Naive thymus-derived CD8-positive, alpha-beta T cell (primary cell): ENCODE measurements at regions not wholly inside any gene's neighbourhood (a gene's known extent, or its start where the extent isn't known, plus 50 kb on each side); places are given as distances from the start of the nearest gene placed in this dataset.

Experiments used
- ATAC-seq, 2 donors: fragments of 150-1000 bp; cut with Tn5 transposase in 1 of 2; sonication (Bioruptor Pico), chemical (Tn5 transposase) in 1 of 2; 1 replicate in 1 of 2; 2 replicates in 1 of 2; pipeline ENCODE4 v1.10.0; 2021; ENCODE audit warnings: mild to moderate bottlenecking in 2 of 2, moderate library complexity in 2 of 2
- POLR2A ChIA-PET: fragments of 350-600 bp; sonication (Branson Sonifier 250); formaldehyde crosslinking; loops from one replicate; lab custom pipeline; 2021; ENCODE audit warnings: antibody characterized with exemption; lab: Charles Lee
- DNase-seq, 10 donors: peaks; one replicate each; pipeline versions ENCODE4 v3.0.0 to v3.0.0-alpha.2; 2020 to 2022
- H3K27ac Mint-ChIP-seq, 10 donors: one replicate each; pipeline ENCODE4 v1.8.0; 2020 to 2022; ENCODE audit warnings: mild to moderate bottlenecking in 10 of 10, mixed read lengths in 10 of 10, moderate library complexity in 4 of 10, inconsistent platforms in 1 of 10
- H3K27me3 Mint-ChIP-seq, 5 donors: one replicate each; pipeline ENCODE4 v1.8.0; 2021 to 2022; ENCODE audit warnings: mixed read lengths in 5 of 5
- H3K36me3 Mint-ChIP-seq, 3 donors: one replicate each; pipeline ENCODE4 v1.8.0; 2020 to 2022; ENCODE audit warnings: mixed read lengths in 3 of 3, mild to moderate bottlenecking in 2 of 3, inconsistent platforms in 1 of 3
- H3K4me1 Mint-ChIP-seq, 4 donors: one replicate each; pipeline ENCODE4 v1.8.0; 2021 to 2022; ENCODE audit warnings: mixed read lengths in 4 of 4
- H3K4me3 Mint-ChIP-seq, 10 donors: one replicate each; pipeline ENCODE4 v1.8.0; 2020 to 2022; ENCODE audit warnings: mild to moderate bottlenecking in 10 of 10, mixed read lengths in 10 of 10, moderate library complexity in 6 of 10, inconsistent platforms in 1 of 10
- H3K9me3 Mint-ChIP-seq, 9 donors: one replicate each; pipeline ENCODE4 v1.8.0; 2020 to 2022; ENCODE audit warnings: mixed read lengths in 9 of 9, mild to moderate bottlenecking in 3 of 9, inconsistent platforms in 1 of 9, moderate library complexity in 1 of 9

GRCh38 chr9:95724253-95724991, 151.1 kb upstream of the ERCC6L2 start:
- peak; percentile 89 to 91 for ATAC-seq
- Mint-ChIP-seq H3K27ac (peak overlapping the region; percentile 51 to 94 (median 76)), H3K4me1 (peaks cover 25 to 57% (median 48%) of the 10 kb centered on the region in 4 donors), H3K27me3 (peaks cover 0 to 3% (median 0%) of the 10 kb centered on the region in 5 donors), H3K9me3 (peaks cover 7 to 18% (median 16%) of the 10 kb centered on the region in 9 donors), H3K36me3 (peaks cover 0 to 4% (median 0%) of the 10 kb centered on the region in 3 donors), H3K4me3 (peak overlapping the region; percentile 24 to 67 (median 54))
- peak; percentile 30 to 94 (median 79) for DNase-seq
- POLR2A ChIA-PET, result interaction anchor here (1.3 kb wide), 1 partner anchor 215 kb away, joined by 3 read pairs; no protein-coding TSS in a partner anchor

GRCh38 chr9:95722141-95722540, 153.3 kb upstream of the ERCC6L2 start:
- POLR2A ChIA-PET, result no interaction called here
- H3K27ac Mint-ChIP-seq, result peak overlapping the region in 1 of 10 donors; percentile 71
- H3K9me3 Mint-ChIP-seq, result peaks cover 7 to 26% (median 18%) of the 10 kb centered on the region in 9 donors

GRCh38 chr9:95721061-95721531, 154.4 kb upstream of the ERCC6L2 start:
- POLR2A ChIA-PET, result no interaction called here
- Mint-ChIP-seq H3K27ac (no peak overlapping the region), H3K4me1 (peaks cover 18 to 47% (median 38%) of the 10 kb centered on the region in 4 donors), H3K27me3 (peaks cover 0 to 8% (median 3%) of the 10 kb centered on the region in 5 donors), H3K9me3 (peaks cover 7 to 31% (median 19%) of the 10 kb centered on the region in 9 donors), H3K4me3 (no peak overlapping the region), H3K36me3 (peaks cover 0 to 9% (median 6%) of the 10 kb centered on the region in 3 donors)
- DNase-seq (no peak), ATAC-seq (no peak)

More at GRCh38 chr9:95722141-95722540, 153.3 kb upstream of the ERCC6L2 start:
- no peak for ATAC-seq
- Mint-ChIP-seq H3K4me1 (peaks cover 22 to 54% (median 46%) of the 10 kb centered on the region in 4 donors), H3K4me3 (peak overlapping the region in 1 of 10 donors; percentile 22), H3K27me3 (peaks cover 0 to 8% (median 3%) of the 10 kb centered on the region in 5 donors), H3K36me3 (peaks cover 0 to 9% (median 6%) of the 10 kb centered on the region in 3 donors)
- no peak for DNase-seq

- POLR2A ChIA-PET, result no interaction called here
- Mint-ChIP-seq H3K9me3 (peaks cover 8 to 29% (median 19%) of the 10 kb centered on the region in 9 donors), H3K4me3 (no peak overlapping the region), H3K27ac (no peak overlapping the region), H3K36me3 (peaks cover 0 to 13% (median 6%) of the 10 kb centered on the region in 3 donors), H3K4me1 (peaks cover 14 to 41% (median 32%) of the 10 kb centered on the region in 4 donors), H3K27me3 (peaks cover 2 to 8% (median 3%) of the 10 kb centered on the region in 5 donors)
- ATAC-seq (no peak), DNase-seq (no peak)
Observed at GRCh38 chr9:95720496-95720895, 155.0 kb upstream of the ERCC6L2 start.

- peaks cover 0 to 24% (median 12%) of the 10 kb centered on the region in 9 donors for H3K9me3 Mint-ChIP-seq
- no peak for DNase-seq
- H3K36me3 Mint-ChIP-seq, result peaks cover 0 to 15% (median 7%) of the 10 kb centered on the region in 3 donors
- peaks cover 3 to 8% (median 3%) of the 10 kb centered on the region in 5 donors for H3K27me3 Mint-ChIP-seq
- POLR2A ChIA-PET, result interaction anchor here (0.7 kb wide), 1 partner anchor 37 kb away, joined by 3 read pairs; no protein-coding TSS in a partner anchor
- H3K4me1 Mint-ChIP-seq, result peaks cover 11 to 29% (median 20%) of the 10 kb centered on the region in 4 donors
- H3K27ac Mint-ChIP-seq, result no peak overlapping the region
- ATAC-seq, result no peak
- no peak overlapping the region for H3K4me3 Mint-ChIP-seq
Observed at GRCh38 chr9:95719354-95719753, 156.1 kb upstream of the ERCC6L2 start.

- H3K4me1 Mint-ChIP-seq, result peaks cover 5 to 19% (median 10%) of the 10 kb centered on the region in 4 donors
- H3K4me3 Mint-ChIP-seq, result no peak overlapping the region
- no peak overlapping the region for H3K27ac Mint-ChIP-seq
- POLR2A ChIA-PET, result no interaction called here
- ATAC-seq (no peak), DNase-seq (no peak)
- peaks cover 0 to 15% (median 7%) of the 10 kb centered on the region in 3 donors for H3K36me3 Mint-ChIP-seq
- H3K27me3 Mint-ChIP-seq, result peaks cover 3 to 8% (median 3%) of the 10 kb centered on the region in 5 donors
- peaks cover 0 to 20% (median 10%) of the 10 kb centered on the region in 9 donors for H3K9me3 Mint-ChIP-seq
Observed at GRCh38 chr9:95718263-95718662, 157.2 kb upstream of the ERCC6L2 start.

- no peak for DNase-seq
- ATAC-seq, result no peak
- no peak overlapping the region for H3K27ac Mint-ChIP-seq
- POLR2A ChIA-PET, result no interaction called here
- H3K9me3 Mint-ChIP-seq, result peaks cover 0 to 20% (median 10%) of the 10 kb centered on the region in 9 donors
- H3K4me3 Mint-ChIP-seq, result no peak overlapping the region
- H3K4me1 Mint-ChIP-seq, result no peaks in the 10 kb centered on the region
- H3K27me3 Mint-ChIP-seq, result peaks cover 2 to 8% (median 3%) of the 10 kb centered on the region in 5 donors
- peaks cover 0 to 15% (median 7%) of the 10 kb centered on the region in 3 donors for H3K36me3 Mint-ChIP-seq
Observed at GRCh38 chr9:95715868-95716435, 159.5 kb upstream of the ERCC6L2 start.

GRCh38 chr9:95710446-95710845, 165.0 kb upstream of the ERCC6L2 start:
- POLR2A ChIA-PET, result no interaction called here
- peaks cover 0 to 4% (median 0%) of the 10 kb centered on the region in 5 donors for H3K27me3 Mint-ChIP-seq

GRCh38 chr9:95696701-95697100, 178.8 kb upstream of the ERCC6L2 start:
- POLR2A ChIA-PET, result no interaction called here
- DNase-seq (no peak), ATAC-seq (no peak)
- H3K4me3 Mint-ChIP-seq, result no peak overlapping the region
- peaks cover 0 to 19% (median 3%) of the 10 kb centered on the region in 9 donors for H3K9me3 Mint-ChIP-seq
- H3K27me3 Mint-ChIP-seq, result peaks cover 0 to 5% (median 0%) of the 10 kb centered on the region in 5 donors
- no peak overlapping the region for H3K27ac Mint-ChIP-seq
- H3K4me1 Mint-ChIP-seq, result no peaks in the 10 kb centered on the region
- H3K36me3 Mint-ChIP-seq, result no peaks in the 10 kb centered on the region

More at GRCh38 chr9:95710446-95710845, 165.0 kb upstream of the ERCC6L2 start:
- Mint-ChIP-seq H3K4me3 (no peak overlapping the region), H3K36me3 (peaks cover 0 to 3% (median 2%) of the 10 kb centered on the region in 3 donors), H3K27ac (no peak overlapping the region), H3K9me3 (peaks cover 0 to 6% (median 3%) of the 10 kb centered on the region in 9 donors), H3K4me1 (no peaks in the 10 kb centered on the region)
- DNase-seq (no peak), ATAC-seq (no peak)

- DNase-seq (no peak), ATAC-seq (no peak)
- Mint-ChIP-seq H3K36me3 (peaks cover 0 to 10% (median 5%) of the 10 kb centered on the region in 3 donors), H3K27me3 (peaks cover 0 to 10% (median 0%) of the 10 kb centered on the region in 5 donors), H3K27ac (no peak overlapping the region), H3K9me3 (peaks cover 0 to 11% (median 3%) of the 10 kb centered on the region in 9 donors), H3K4me3 (no peak overlapping the region), H3K4me1 (no peaks in the 10 kb centered on the region)
- POLR2A ChIA-PET, result no interaction called here
Observed at GRCh38 chr9:95691435-95691834, 174.7 kb upstream of the PTCH1 start.

GRCh38 chr9:95689669-95690068, 172.9 kb upstream of the PTCH1 start:
- POLR2A ChIA-PET, result no interaction called here
- DNase-seq, result no peak
- no peak for ATAC-seq
- no peak overlapping the region for H3K4me3 Mint-ChIP-seq
- peaks cover 0 to 4% (median 0%) of the 10 kb centered on the region in 5 donors for H3K27me3 Mint-ChIP-seq
- peaks cover 0 to 10% (median 5%) of the 10 kb centered on the region in 3 donors for H3K36me3 Mint-ChIP-seq
- no peak overlapping the region for H3K27ac Mint-ChIP-seq
- peaks cover 0 to 3% (median 0%) of the 10 kb centered on the region in 9 donors for H3K9me3 Mint-ChIP-seq
- H3K4me1 Mint-ChIP-seq, result no peaks in the 10 kb centered on the region

GRCh38 chr9:95684516-95684915, 167.7 kb upstream of the PTCH1 start:
- Mint-ChIP-seq H3K27ac (no peak overlapping the region), H3K27me3 (peaks cover 0 to 8% (median 1%) of the 10 kb centered on the region in 5 donors), H3K9me3 (peaks cover 0 to 3% (median 0%) of the 10 kb centered on the region in 9 donors), H3K4me1 (peaks cover 9 to 15% (median 12%) of the 10 kb centered on the region in 4 donors), H3K36me3 (peaks cover 0 to 10% (median 5%) of the 10 kb centered on the region in 3 donors), H3K4me3 (no peak overlapping the region)
- ATAC-seq, result no peak
- DNase-seq, result no peak
- POLR2A ChIA-PET, result no interaction called here
